Osteoblast (primary cell): ENCODE measurements at regions not wholly inside any gene's neighbourhood (a gene's known extent, or its start where the extent isn't known, plus 50 kb on each side); places are given as distances from the start of the nearest gene placed in this dataset.

Source experiments
- DNase-seq: peaks from one replicate; pipeline ENCODE4 v3.0.0; 2011; ENCODE audit warnings: low spot score, mixed read lengths; ENCODE audit not compliant: insufficient read length; ENCODE audit errors: missing footprints
- H2AFZ ChIP-seq: 2 replicates; pipeline ENCODE4 v1.6.0; 2011; ENCODE audit warnings: mild to moderate bottlenecking, low read length
- H3K27ac ChIP-seq: 2 replicates; pipeline ENCODE4 v1.5.1; 2011; ENCODE audit warnings: mild to moderate bottlenecking, low read depth, low read length, moderate library complexity
- H3K27me3 ChIP-seq: 2 replicates; pipeline ENCODE4 v1.6.0; 2012; ENCODE audit warnings: mild to moderate bottlenecking, control low read depth, inconsistent platforms, low read length, moderate library complexity; ENCODE audit not compliant: insufficient read depth
- H3K36me3 ChIP-seq: 2 replicates; pipeline ENCODE4 v1.5.1; 2011; ENCODE audit warnings: mild to moderate bottlenecking, low read length, control low read depth, moderate library complexity; ENCODE audit not compliant: insufficient read depth
- H3K4me1 ChIP-seq: 2 replicates; pipeline ENCODE4 v1.5.1; 2011; ENCODE audit warnings: mild to moderate bottlenecking, low read length, control low read depth, moderate library complexity; ENCODE audit not compliant: insufficient read depth
- H3K4me2 ChIP-seq: 2 replicates; pipeline ENCODE4 v1.6.0; 2011; ENCODE audit warnings: mild to moderate bottlenecking, low read length; ENCODE audit not compliant: insufficient read depth
- H3K4me3 ChIP-seq: fragments of 200-600 bp; sonication (generic); 3 replicates; pipeline ENCODE4 v1.5.1; 2012; ENCODE audit warnings: mild to moderate bottlenecking, low read length, inconsistent platforms; ENCODE audit not compliant: insufficient read depth
- H3K79me2 ChIP-seq: 2 replicates; pipeline ENCODE4 v1.6.0; 2012; ENCODE audit warnings: mild to moderate bottlenecking, low read length, control low read depth, inconsistent platforms; ENCODE audit not compliant: insufficient read depth
- H3K9me3 ChIP-seq: 2 replicates; pipeline ENCODE4 v1.5.1; 2011; ENCODE audit warnings: low read depth, low read length, control low read depth
- H4K20me1 ChIP-seq: 2 replicates; pipeline ENCODE4 v1.6.0; 2012; ENCODE audit warnings: mild to moderate bottlenecking, low read length, control low read depth; ENCODE audit not compliant: insufficient read depth
- TF ChIP-seq, protein P1 (sequence below): IDR thresholded peaks from 2 replicates; pipeline ENCODE4 v1.5.1; 2011; ENCODE audit warnings: mild to moderate bottlenecking, low read depth, low read length, moderate library complexity; ENCODE audit errors: extremely low read depth

DNA sequence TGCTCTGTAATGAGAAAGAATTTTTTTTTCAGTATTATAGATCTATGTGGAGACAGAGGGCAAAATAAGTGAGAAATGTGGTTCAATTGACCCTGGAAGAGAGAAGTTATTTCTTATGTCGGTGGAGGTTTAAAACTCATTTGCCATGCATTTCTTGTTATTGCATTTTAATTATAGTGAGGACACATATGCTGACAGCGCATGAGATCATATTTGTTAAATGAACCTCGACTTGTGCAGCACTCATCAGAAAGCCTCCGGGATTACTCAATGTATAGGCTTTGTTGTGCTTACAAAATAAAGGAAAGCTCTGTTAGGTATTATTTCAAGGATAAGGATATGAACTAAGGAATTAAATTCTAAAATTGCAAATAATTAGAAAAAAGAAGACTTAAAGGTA lies 915.1 kb upstream of the MAP3K7 start:
- no peak for DNase-seq
- no peaks in the 10 kb centered on the region for H3K79me2 ChIP-seq

DNA sequence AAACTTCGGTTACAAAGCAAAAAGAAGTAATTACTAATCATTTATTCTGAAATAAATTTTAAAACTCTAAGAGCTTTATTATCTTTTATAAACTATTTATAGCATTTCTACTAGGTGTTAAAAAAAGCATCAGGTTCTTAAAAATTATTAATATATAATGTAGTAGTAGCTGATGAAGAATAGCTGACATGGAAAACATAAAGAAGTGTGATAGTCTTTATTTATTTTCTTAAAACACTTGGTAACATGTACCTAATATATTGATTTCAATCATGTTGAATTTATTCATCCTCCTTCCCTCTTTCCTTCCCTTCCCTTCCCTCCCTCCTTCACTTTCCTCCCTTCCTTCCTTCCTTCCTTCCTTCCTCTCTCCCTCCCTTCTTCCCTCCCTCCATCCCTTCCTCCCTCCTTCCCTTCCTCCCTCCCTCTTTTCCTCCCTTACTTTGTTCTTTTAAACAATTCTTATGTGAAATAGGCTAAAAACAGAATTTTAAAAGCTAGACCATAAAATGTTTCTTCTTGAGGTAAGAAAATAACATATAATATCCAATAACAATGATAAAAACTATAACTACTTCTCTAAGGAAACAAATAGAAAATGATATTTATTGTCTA lies 913.9 kb upstream of the MAP3K7 start:
- no peak overlapping the region for H3K4me3 ChIP-seq
- no peak for DNase-seq
- H4K20me1 ChIP-seq: no peaks in the 10 kb centered on the region
- H3K4me1 ChIP-seq: no peaks in the 10 kb centered on the region
- no peaks in the 10 kb centered on the region for H3K9me3 ChIP-seq
- H3K79me2 ChIP-seq: no peaks in the 10 kb centered on the region
- no peaks in the 10 kb centered on the region for H3K27me3 ChIP-seq
- H3K27ac ChIP-seq: no peak overlapping the region
- no peak overlapping the region for H2AFZ ChIP-seq
- no peaks in the 10 kb centered on the region for H3K36me3 ChIP-seq
- no peak overlapping the region for H3K4me2 ChIP-seq
- TF ChIP-seq, protein P1, sequence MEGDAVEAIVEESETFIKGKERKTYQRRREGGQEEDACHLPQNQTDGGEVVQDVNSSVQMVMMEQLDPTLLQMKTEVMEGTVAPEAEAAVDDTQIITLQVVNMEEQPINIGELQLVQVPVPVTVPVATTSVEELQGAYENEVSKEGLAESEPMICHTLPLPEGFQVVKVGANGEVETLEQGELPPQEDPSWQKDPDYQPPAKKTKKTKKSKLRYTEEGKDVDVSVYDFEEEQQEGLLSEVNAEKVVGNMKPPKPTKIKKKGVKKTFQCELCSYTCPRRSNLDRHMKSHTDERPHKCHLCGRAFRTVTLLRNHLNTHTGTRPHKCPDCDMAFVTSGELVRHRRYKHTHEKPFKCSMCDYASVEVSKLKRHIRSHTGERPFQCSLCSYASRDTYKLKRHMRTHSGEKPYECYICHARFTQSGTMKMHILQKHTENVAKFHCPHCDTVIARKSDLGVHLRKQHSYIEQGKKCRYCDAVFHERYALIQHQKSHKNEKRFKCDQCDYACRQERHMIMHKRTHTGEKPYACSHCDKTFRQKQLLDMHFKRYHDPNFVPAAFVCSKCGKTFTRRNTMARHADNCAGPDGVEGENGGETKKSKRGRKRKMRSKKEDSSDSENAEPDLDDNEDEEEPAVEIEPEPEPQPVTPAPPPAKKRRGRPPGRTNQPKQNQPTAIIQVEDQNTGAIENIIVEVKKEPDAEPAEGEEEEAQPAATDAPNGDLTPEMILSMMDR: no peak

More for the DNA sequence above, 915.1 kb upstream of the MAP3K7 start:
- Histone ChIP-seq H3K36me3 (no peaks in the 10 kb centered on the region), H3K9me3 (no peaks in the 10 kb centered on the region), H2AFZ (no peak overlapping the region), H3K27ac (no peak overlapping the region), H3K27me3 (no peaks in the 10 kb centered on the region), H3K4me2 (no peak overlapping the region), H3K4me1 (no peaks in the 10 kb centered on the region), H4K20me1 (no peaks in the 10 kb centered on the region), H3K4me3 (no peak overlapping the region)
- TF ChIP-seq, protein P1: no peak

DNA sequence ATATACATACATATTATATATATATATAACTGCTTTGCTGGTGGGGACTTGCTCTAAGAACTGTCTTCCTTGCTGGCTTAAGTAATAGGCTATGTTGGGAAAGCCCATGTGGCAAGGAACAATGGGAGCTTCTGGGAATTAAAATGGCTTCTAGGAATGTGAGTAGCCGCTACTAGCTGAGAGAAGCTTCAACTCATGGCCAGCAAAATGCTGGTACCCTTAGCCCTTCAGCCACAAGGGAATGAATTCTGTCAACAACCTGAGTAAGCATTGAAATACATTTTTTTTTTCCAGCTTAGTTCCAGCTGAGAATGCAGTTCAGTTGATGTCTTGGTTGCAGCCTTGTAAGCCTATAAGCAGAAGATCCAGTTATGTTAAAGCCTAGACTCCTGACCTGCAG lies 911.7 kb upstream of the MAP3K7 start:
- Histone ChIP-seq H3K4me3 (no peak overlapping the region), H3K27ac (no peak overlapping the region), H3K4me2 (no peak overlapping the region), H2AFZ (no peak overlapping the region), H3K27me3 (no peaks in the 10 kb centered on the region), H3K36me3 (no peaks in the 10 kb centered on the region), H3K9me3 (no peaks in the 10 kb centered on the region), H3K79me2 (no peaks in the 10 kb centered on the region), H3K4me1 (no peaks in the 10 kb centered on the region), H4K20me1 (no peaks in the 10 kb centered on the region)
- no peak for DNase-seq
- TF ChIP-seq, protein P1: no peak

DNA sequence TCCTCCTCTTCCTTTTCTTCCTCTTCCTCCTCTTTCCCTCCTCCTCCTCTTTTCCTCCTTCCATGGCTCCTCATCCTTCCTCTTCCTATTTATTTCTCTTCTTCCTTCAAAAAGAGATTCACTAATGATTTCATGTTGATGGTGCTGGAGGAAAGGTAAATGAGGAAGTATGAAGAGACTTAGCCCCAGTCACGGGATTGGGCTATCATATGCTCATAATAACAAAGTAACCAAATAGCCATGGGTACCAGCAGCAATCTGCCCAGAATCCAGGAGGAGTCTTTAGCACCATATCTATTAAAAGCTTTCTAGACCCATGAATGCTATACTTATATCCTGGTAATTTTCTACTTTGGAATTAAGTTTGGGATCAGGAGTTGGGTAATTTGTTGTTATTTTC lies 910.9 kb upstream of the MAP3K7 start:
- H3K4me2 ChIP-seq: no peak overlapping the region
- H2AFZ ChIP-seq: no peak overlapping the region
- no peak for DNase-seq
- H3K36me3 ChIP-seq: no peaks in the 10 kb centered on the region
- H3K9me3 ChIP-seq: no peaks in the 10 kb centered on the region
- H3K4me1 ChIP-seq: no peaks in the 10 kb centered on the region
- no peak overlapping the region for H3K4me3 ChIP-seq
- H3K27me3 ChIP-seq: no peaks in the 10 kb centered on the region
- H4K20me1 ChIP-seq: no peaks in the 10 kb centered on the region
- no peaks in the 10 kb centered on the region for H3K79me2 ChIP-seq
- TF ChIP-seq, protein P1: no peak
- no peak overlapping the region for H3K27ac ChIP-seq
